ENCODE measurements at regions not wholly inside any gene's neighbourhood (a gene's known extent, or its start where the extent isn't known, plus 50 kb on each side); places are given as distances from the start of the nearest gene placed in this dataset.

DNA sequence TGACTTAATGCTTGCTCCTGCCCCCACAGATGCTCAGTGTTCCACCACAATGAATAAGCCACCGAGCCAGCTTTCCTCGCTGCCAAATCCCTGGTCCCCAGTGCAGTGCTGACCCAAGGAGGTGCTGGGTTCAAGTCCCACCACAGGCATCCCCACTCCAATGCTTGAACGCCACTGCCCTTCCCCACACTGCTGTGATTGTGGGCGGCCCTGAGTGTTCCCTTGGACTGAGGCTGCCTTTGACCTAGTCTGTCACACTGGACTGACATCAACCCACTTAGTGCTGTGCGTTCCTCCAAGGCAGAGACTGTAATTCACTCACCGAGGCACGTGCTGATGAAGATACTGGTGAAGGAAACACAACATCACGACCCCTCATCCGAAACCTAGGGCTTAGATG, 83.4 kb upstream of the TMCC3 start:
- Histone ChIP-seq H3K27ac (ENCODE audit: low read length) (no peak overlapping the region), H3K4me1 (ENCODE audit: control insufficient read depth, insufficient read depth, low read length) (no peaks in the 10 kb centered on the region), H3K27me3 (ENCODE audit: control insufficient read depth, insufficient read depth, low read length) (peaks cover 12% of the 10 kb centered on the region), H3K9me3 (ENCODE audit: control insufficient read depth, insufficient read depth, low read depth, low read length) (no peaks in the 10 kb centered on the region), H3K4me3 (ENCODE audit: low read depth in 2 of 2, low read length in 2 of 2) (no peak overlapping the region), H3K36me3 (ENCODE audit: control insufficient read depth, insufficient read depth, low read length) (no peaks in the 10 kb centered on the region)
- ChIA-PET POLR2A (no interaction called here), CTCF (no interaction called here)
- DNase-seq (ENCODE audit: low read depth, low spot score) = no peak
- ATAC-seq = no peak
- in situ Hi-C loops (cut with HindIII; ENCODE audit: low pct_unique_long_range_greater_than_20kb, low sequenced_read_pairs) = no loop called here
- no TSS peak for BruUV-seq (replicated peaks)
- intact Hi-C loops (cut with micrococcal nuclease; ENCODE audit: unreplicated experiment) = no loop called here
- TF ChIP-seq TCF7L2 (IDR thresholded peaks at IDR 0.05; ENCODE audit: low read depth, low read length) = no peak
- TF ChIP-seq POLR2AphosphoS5 (IDR thresholded peaks at IDR 0.05; ENCODE audit: low read depth, low read length) = no peak
- no peak for TF ChIP-seq SIN3A (IDR thresholded peaks at IDR 0.05; ENCODE audit: borderline replicate concordance, insufficient read depth, low read depth, low read length)
- no peak for TF ChIP-seq REST (IDR thresholded peaks at IDR 0.05; ENCODE audit: insufficient read depth in 1 of 2, low read depth in 2 of 2, low read length in 1 of 2)
- TF ChIP-seq, protein P1, sequence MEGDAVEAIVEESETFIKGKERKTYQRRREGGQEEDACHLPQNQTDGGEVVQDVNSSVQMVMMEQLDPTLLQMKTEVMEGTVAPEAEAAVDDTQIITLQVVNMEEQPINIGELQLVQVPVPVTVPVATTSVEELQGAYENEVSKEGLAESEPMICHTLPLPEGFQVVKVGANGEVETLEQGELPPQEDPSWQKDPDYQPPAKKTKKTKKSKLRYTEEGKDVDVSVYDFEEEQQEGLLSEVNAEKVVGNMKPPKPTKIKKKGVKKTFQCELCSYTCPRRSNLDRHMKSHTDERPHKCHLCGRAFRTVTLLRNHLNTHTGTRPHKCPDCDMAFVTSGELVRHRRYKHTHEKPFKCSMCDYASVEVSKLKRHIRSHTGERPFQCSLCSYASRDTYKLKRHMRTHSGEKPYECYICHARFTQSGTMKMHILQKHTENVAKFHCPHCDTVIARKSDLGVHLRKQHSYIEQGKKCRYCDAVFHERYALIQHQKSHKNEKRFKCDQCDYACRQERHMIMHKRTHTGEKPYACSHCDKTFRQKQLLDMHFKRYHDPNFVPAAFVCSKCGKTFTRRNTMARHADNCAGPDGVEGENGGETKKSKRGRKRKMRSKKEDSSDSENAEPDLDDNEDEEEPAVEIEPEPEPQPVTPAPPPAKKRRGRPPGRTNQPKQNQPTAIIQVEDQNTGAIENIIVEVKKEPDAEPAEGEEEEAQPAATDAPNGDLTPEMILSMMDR (IDR thresholded peaks at IDR 0.05) = no peak

DNA sequence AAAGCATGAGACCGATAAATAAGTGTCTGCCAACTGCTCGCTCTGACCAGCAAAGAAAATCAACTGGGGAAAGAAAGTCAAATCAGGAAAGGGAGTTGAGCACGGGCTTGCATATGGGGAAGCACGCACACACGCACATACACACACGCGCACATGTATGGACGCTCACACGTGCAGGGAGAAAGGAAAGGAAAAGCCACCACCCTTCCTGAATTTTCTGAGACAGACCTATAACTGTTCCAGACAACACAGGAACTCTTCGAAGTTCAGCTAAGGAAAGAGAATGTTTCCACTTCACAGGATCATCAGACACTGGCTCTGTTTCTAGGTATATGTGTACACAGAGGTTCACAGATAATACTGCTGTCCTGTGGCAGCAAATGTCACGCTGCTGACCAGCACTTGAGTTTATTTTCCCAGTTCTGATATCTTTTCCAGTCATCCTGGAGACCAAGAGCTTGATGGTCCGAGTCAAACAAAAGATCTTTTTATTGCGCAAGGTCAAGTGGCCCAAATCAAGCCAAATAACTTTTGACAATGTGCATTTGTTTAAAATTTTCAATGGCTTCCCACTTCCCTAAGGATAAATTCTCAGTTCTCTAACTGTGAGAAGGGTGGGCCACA, 82.1 kb upstream of the TMCC3 start:
- no peaks in the 10 kb centered on the region for H3K4me1 ChIP-seq (ENCODE audit: control insufficient read depth, insufficient read depth, low read length)
- peaks cover 6% of the 10 kb centered on the region for H3K27me3 ChIP-seq (ENCODE audit: control insufficient read depth, insufficient read depth, low read length)
- CTCF ChIA-PET = no interaction called here
- H3K27ac ChIP-seq (ENCODE audit: low read length) = no peak overlapping the region
- DNase-seq (ENCODE audit: low read depth, low spot score) (no peak), ATAC-seq (no peak)
- TF ChIP-seq TCF7L2 (IDR thresholded peaks at IDR 0.05; ENCODE audit: low read depth, low read length) (no peak), POLR2AphosphoS5 (IDR thresholded peaks at IDR 0.05; ENCODE audit: low read depth, low read length) (no peak), REST (IDR thresholded peaks at IDR 0.05; ENCODE audit: insufficient read depth in 1 of 2, low read depth in 2 of 2, low read length in 1 of 2) (no peak), SIN3A (IDR thresholded peaks at IDR 0.05; ENCODE audit: borderline replicate concordance, insufficient read depth, low read depth, low read length) (no peak)
- TF ChIP-seq, protein P1 (IDR thresholded peaks at IDR 0.05) = no peak
- BruUV-seq (replicated peaks) = no TSS peak
- no peaks in the 10 kb centered on the region for H3K36me3 ChIP-seq (ENCODE audit: control insufficient read depth, insufficient read depth, low read length)
- no peaks in the 10 kb centered on the region for H3K9me3 ChIP-seq (ENCODE audit: control insufficient read depth, insufficient read depth, low read depth, low read length)
- H3K4me3 ChIP-seq (ENCODE audit: low read depth in 2 of 2, low read length in 2 of 2) = no peak overlapping the region
- intact Hi-C loops (cut with micrococcal nuclease; ENCODE audit: unreplicated experiment) (no loop called here), in situ Hi-C loops (cut with HindIII; ENCODE audit: low pct_unique_long_range_greater_than_20kb, low sequenced_read_pairs) (no loop called here)
- POLR2A ChIA-PET = no interaction called here

Data from Panc1 (cell line).